ENCODE measurements at regions not wholly inside any gene's neighbourhood (a gene's known extent, or its start where the extent isn't known, plus 50 kb on each side); places are given as distances from the start of the nearest gene placed in this dataset.

DNA sequence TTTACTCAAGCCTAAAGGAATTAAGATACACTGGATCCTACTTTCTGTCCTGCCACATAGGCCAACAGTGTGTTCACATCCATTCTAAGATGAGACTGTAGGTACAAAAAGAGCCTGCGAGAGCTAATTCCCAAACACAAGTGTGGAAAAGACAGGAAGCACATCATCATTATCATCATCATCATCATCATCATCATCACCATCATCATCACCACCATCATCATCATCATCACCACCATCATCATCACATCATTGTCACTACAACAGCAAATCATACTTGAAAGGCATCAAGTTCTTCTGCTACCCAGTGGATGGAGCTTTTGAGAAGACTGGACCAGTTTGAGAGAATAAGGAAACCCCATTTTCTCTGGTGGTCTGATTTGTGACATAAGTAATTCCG, 268.1 kb downstream of the HS3ST3A1 start:
- TF ChIP-seq, protein P1, sequence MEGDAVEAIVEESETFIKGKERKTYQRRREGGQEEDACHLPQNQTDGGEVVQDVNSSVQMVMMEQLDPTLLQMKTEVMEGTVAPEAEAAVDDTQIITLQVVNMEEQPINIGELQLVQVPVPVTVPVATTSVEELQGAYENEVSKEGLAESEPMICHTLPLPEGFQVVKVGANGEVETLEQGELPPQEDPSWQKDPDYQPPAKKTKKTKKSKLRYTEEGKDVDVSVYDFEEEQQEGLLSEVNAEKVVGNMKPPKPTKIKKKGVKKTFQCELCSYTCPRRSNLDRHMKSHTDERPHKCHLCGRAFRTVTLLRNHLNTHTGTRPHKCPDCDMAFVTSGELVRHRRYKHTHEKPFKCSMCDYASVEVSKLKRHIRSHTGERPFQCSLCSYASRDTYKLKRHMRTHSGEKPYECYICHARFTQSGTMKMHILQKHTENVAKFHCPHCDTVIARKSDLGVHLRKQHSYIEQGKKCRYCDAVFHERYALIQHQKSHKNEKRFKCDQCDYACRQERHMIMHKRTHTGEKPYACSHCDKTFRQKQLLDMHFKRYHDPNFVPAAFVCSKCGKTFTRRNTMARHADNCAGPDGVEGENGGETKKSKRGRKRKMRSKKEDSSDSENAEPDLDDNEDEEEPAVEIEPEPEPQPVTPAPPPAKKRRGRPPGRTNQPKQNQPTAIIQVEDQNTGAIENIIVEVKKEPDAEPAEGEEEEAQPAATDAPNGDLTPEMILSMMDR (conservative IDR thresholded peaks at IDR 0.05; ENCODE audit: low read length), result no peak
- no peak for TF ChIP-seq EZH2phosphoT487 (IDR thresholded peaks at IDR 0.05; ENCODE audit: borderline replicate concordance)
